Lower leg skin (tissue), 4 donors: ENCODE measurements at regions not wholly inside any gene's neighbourhood (a gene's known extent, or its start where the extent isn't known, plus 50 kb on each side); places are given as distances from the start of the nearest gene placed in this dataset.

Experiments used
- DNase-seq, 2 donors: peaks; one replicate each; pipeline ENCODE4 v3.0.0-alpha.2; 2019; ENCODE audit warnings: low spot score in 2 of 2
- H3K4me3 ChIP-seq: fragments of 200-600 bp; sonication (generic); 2 replicates; pipeline ENCODE4 v1.5.1; 2017; ENCODE audit warnings: mild to moderate bottlenecking, low read depth; ENCODE audit not compliant: poor library complexity, severe bottlenecking
- POLR2A ChIP-seq, 2 donors: fragments of 450-650 bp; IDR thresholded peaks; one replicate each; pipeline ENCODE4 v1.6.1; 2016 to 2017; ENCODE audit warnings: antibody characterized with exemption in 2 of 2, mild to moderate bottlenecking in 1 of 2, moderate library complexity in 1 of 2
- WGBS, 2 donors: methylation state at CpG; one replicate each; pipeline ENCODE4 v1.1.5; 2018; 5-methylcytosine and 5-hydroxymethylcytosine counted together
- intact Hi-C: fragments of 100-400 bp; cut with DNase I; formaldehyde crosslinking; loops from one replicate; pipeline ENCODE4 v1.15.0; 2023; ENCODE audit warnings: low total_unique reads
- TF ChIP-seq, protein P1 (sequence below), 3 donors: fragments of 450-650 bp; IDR thresholded peaks; one replicate each; pipeline ENCODE4 v1.5.1; 2016; ENCODE audit warnings: antibody characterized with exemption in 3 of 3, mild to moderate bottlenecking in 3 of 3, moderate library complexity in 2 of 3

DNA sequence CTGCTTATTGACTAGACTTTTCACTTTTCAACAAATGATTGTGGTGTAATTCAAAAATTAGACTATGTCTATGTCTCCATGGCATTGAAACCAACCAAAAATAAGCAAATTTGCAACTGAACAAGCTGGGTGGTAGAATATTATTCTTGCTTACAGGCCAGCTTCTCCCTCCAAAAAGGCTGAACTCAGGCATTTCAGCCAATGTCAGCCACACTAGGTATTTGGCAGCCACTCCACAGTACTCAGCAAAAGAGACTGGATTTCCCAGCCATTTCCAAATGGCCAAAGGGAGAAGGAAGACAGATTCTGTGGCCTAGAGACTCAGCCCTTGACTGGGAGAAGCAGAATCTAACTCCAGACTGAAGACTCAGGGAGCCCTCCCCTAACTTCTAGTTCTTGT is 121.8 kb upstream of the IRX5 start:
- no peak for DNase-seq
- TF ChIP-seq POLR2A (IDR thresholded peaks at IDR 0.05) = no peak
- TF ChIP-seq, protein P1, sequence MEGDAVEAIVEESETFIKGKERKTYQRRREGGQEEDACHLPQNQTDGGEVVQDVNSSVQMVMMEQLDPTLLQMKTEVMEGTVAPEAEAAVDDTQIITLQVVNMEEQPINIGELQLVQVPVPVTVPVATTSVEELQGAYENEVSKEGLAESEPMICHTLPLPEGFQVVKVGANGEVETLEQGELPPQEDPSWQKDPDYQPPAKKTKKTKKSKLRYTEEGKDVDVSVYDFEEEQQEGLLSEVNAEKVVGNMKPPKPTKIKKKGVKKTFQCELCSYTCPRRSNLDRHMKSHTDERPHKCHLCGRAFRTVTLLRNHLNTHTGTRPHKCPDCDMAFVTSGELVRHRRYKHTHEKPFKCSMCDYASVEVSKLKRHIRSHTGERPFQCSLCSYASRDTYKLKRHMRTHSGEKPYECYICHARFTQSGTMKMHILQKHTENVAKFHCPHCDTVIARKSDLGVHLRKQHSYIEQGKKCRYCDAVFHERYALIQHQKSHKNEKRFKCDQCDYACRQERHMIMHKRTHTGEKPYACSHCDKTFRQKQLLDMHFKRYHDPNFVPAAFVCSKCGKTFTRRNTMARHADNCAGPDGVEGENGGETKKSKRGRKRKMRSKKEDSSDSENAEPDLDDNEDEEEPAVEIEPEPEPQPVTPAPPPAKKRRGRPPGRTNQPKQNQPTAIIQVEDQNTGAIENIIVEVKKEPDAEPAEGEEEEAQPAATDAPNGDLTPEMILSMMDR (IDR thresholded peaks at IDR 0.05) = no peak
- intact Hi-C loops = no loop called here
- no peak overlapping the region for H3K4me3 ChIP-seq

DNA sequence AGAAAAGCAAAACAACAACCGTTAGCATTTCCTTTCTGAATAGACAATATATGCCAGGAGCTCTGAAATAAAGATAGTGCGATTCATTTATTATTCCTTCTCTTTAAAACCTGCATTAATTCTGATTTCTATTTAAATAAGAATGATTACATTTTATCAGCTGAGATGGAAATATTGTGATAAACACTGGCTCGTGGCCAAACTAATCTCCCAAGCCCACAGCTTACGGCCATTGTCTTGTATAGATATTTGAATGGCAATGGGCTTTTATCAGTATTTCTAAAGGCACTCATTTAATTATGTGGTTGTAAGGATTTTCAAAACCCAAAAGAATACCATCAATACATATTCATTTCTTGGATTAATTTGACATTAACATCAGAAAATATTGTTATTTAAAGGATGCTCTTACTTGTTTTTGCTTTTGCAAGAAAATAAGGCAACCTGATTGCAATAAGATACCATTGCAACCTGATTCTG is 123.7 kb upstream of the IRX5 start:
- no peak for TF ChIP-seq POLR2A (IDR thresholded peaks at IDR 0.05)
- TF ChIP-seq, protein P1 (IDR thresholded peaks at IDR 0.05) = no peak
- WGBS, 2 donors = 91% methylated on average over 4 of the region's 4 CpGs
- DNase-seq = no peak
- H3K4me3 ChIP-seq = no peak overlapping the region
- intact Hi-C loops = no loop called here

DNA sequence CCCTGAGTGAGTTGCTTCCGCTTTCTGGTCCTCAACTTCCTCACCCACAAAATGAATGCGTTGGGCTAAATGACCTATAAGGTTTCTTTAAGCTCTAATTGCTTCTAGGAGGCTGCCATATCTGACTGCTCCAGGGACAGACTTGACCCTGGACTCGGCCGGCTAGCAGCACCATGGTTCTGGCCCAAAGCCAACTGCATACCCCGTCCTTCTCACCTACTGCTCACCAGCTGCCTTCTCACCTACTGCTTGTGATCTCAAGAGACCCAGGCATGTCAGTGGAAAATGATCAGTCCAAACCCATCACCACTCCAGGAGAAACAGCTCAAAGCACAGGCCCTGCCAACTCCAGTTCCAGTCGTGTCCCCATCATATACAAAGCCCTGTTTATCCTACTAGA is 124.3 kb upstream of the IRX5 start:
- intact Hi-C loops = no loop called here
- TF ChIP-seq POLR2A (IDR thresholded peaks at IDR 0.05) = no peak
- TF ChIP-seq, protein P1 (IDR thresholded peaks at IDR 0.05) = no peak
- WGBS, 2 donors = 84 to 89% methylated on average over 6 of the region's 6 CpGs

DNA sequence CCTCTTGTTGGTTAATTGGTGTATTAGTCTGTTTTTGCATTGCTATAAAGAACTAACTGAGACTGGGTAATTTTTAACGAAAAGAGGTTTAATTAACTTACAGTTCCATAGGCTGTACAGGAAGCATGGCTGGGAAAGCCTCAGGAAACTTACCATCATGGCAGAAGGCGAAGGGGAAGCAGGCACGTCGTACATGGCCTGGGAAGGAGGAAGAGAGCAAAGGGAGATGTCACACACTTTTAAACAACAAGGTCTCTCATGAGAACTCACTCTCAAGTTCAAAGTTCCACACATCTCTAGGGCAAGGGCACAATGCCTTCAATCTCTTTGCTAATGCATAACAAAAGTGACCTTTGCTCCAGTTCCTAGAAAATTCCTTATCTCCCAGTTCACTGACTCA is 125.0 kb upstream of the IRX5 start:
- TF ChIP-seq, protein P1 (IDR thresholded peaks at IDR 0.05) = no peak
- TF ChIP-seq POLR2A (IDR thresholded peaks at IDR 0.05) = no peak
- no peak overlapping the region for H3K4me3 ChIP-seq
- intact Hi-C loops = no loop called here
- WGBS, 2 donors = 92 to 93% methylated on average over 4 of the region's 4 CpGs
- DNase-seq = no peak

More for the DNA sequence above, 124.3 kb upstream of the IRX5 start:
- H3K4me3 ChIP-seq = no peak overlapping the region
- DNase-seq = no peak

DNA sequence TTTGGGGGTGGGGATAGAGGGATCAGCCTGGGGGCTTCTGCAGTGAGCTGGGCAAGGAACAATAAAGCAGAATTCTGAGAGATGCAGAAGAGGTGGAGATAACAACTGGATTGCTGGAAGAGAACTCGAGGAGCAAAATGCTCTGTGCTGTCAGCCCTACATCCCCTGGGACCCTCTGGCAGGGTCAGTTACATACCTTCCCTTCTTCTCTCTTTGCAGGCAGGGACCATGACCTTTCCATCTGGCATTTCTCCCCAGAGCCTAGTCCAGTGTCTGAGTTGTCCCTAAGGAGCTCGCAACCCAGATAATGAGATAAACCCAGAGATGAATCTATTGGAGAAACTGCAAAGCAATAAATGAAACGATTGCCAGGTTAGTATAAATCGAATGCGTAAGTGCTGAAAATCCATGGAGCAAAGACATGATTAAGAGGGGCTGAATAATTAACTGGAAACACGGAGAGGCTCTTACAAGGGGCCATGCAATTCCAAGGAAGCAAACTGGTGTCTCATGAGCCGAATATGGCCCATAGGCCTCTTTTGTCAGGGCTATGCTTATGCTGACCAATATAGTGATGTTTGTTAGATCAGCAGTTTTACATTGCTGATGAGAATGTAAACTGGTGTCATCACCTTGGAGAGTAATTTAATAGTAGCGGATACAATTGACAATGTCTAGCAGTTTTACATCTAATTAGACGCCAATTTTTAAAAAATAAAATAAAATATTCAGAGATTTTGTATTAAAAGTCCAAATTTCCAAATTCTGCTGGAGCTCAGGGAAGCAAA is 129.4 kb upstream of the IRX5 start:
- no peak overlapping the region for H3K4me3 ChIP-seq
- no peak for DNase-seq
- WGBS, 2 donors = 93 to 94% methylated on average over 9 of the region's 9 CpGs
- intact Hi-C loops = no loop called here
- TF ChIP-seq, protein P1 (IDR thresholded peaks at IDR 0.05) = no peak
- no peak for TF ChIP-seq POLR2A (IDR thresholded peaks at IDR 0.05)

DNA sequence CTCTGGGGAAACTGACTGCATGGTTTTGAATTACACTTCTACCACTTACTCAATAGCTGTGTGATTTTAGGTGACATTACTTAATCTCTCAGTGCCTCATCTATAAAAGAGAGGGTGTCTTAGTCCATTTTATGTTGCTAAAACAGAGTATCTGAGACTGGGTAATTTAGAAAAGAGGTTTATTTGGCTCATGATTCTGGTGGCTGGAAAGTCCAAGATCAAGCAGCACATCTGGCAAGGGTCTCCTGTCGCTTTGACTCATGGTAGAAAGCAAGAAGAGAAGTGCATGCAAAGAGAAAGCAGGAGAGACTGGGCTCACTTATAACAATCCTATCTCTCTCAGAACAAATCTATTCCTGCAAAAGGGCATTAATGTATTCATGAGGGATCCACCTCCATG is 132.4 kb upstream of the IRX5 start:
- H3K4me3 ChIP-seq = no peak overlapping the region
- DNase-seq = no peak
- 93 to 100% methylated on average over 1 of the region's 1 CpG for WGBS, 2 donors
- intact Hi-C loops = no loop called here
- no peak for TF ChIP-seq POLR2A (IDR thresholded peaks at IDR 0.05)
- TF ChIP-seq, protein P1 (IDR thresholded peaks at IDR 0.05) = no peak
